ENCODE measurements at regions not wholly inside any gene's neighbourhood (a gene's known extent, or its start where the extent isn't known, plus 50 kb on each side); places are given as distances from the start of the nearest gene placed in this dataset.
"Not testable (repeated sequence)": the region's sequence is repeated elsewhere in the genome, so short reads cannot be mapped to it uniquely, and the experiment has no call there.

- no peak for DNase-seq
These were observed 55.7 kb upstream of the FRMD6 start for GRCh38 chr14:51595881-51596455.

GRCh38 chr14:51596488-51597117, 55.1 kb upstream of the FRMD6 start:
- no peak for DNase-seq

GRCh38 chr14:51597261-51598001, 54.3 kb upstream of the FRMD6 start:
- no peak for DNase-seq

GRCh38 chr14:51598924-51599600, 52.6 kb upstream of the FRMD6 start:
- not testable (repeated sequence) for DNase-seq

- DNase-seq: no peak
These were observed 51.1 kb upstream of the FRMD6 start for GRCh38 chr14:51600658-51601057.

Measured in hematopoietic multipotent progenitor cell treated with erythropoietin and hydrocortisone succinate and interleukin-3 and kit ligand, for 8 days (in vitro differentiated cells).